GM19463 (cell line): ENCODE measurements at regions not wholly inside any gene's neighbourhood (a gene's known extent, or its start where the extent isn't known, plus 50 kb on each side); places are given as distances from the start of the nearest gene placed in this dataset.
"Not testable (repeated sequence)": the region's sequence is repeated elsewhere in the genome, so short reads cannot be mapped to it uniquely, and the experiment has no call there.

Experiments
- ATAC-seq: cut with Tn5 transposase; IDR thresholded peaks from one replicate; pipeline ENCODE4 v1.9.1; 2021; ENCODE audit warnings: mild to moderate bottlenecking, moderate library complexity; ENCODE audit not compliant: unreplicated experiment

DNA sequence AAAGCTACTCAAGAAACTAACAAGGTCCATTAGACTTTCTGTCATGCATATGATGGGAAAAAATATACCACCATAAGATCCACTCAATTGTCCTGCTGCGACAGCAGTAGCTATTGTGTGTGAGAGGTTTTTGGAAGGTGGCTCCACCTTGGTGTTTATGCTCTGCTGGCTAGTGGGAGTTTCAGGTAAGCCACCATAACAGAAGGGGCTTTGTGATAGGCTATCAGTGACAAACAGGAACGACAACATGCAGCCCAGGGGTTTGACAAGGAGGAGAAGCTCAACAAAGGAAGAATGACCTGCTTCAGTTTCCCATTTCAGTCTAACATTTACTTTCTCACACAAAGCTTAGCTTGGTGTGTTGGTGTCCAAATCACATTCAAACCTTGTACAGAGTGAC lies 182.6 kb downstream of the ATOH1 start:
- ATAC-seq: no peak

DNA sequence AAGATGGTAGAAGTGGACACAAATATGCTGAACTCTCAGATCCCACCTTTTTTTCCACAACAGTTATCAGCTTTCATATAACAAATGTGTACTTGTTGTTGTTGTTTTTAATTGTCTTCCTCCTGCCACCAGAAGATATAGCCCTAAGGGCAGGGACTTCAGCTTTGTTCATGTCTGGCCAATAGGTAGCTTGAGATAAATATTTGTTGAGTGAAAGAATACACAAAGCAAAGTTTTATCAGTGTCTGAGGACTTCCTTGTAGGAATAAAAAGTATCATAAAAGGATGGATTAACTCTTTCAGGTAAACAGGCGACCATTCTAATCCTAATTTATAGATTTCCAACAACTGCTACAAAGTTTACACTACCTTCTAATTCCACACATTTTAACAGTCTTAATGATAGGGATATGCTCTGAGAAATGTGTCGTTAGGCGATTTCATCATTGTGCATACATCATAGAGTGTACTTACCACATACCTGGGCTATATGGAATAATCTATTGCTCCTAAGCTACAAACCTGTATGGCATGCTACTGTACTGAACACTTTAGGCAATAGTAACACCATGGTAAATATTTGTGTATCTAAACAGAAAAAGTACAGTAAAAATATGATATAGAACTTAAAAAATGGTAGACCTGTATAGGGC lies 186.1 kb downstream of the ATOH1 start:
- ATAC-seq: no peak

DNA sequence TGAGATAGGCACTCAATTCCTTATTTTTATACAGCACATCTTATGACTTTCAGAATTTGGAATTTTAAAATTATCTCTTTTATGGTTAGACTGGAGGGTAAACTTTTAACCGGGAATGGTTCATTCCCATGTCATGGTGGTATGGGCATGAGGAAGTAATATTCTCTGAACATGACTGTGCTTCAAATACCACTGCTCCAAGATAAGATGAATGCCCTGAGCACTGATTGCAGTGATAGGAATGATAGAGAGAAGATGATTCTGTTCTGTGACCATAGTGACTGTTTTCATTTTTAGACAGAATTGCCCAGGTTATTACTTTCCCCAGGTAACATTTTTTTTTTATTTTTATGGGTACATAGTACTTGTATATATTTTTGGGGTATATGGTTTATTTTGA lies 187.4 kb downstream of the ATOH1 start:
- no peak for ATAC-seq

DNA sequence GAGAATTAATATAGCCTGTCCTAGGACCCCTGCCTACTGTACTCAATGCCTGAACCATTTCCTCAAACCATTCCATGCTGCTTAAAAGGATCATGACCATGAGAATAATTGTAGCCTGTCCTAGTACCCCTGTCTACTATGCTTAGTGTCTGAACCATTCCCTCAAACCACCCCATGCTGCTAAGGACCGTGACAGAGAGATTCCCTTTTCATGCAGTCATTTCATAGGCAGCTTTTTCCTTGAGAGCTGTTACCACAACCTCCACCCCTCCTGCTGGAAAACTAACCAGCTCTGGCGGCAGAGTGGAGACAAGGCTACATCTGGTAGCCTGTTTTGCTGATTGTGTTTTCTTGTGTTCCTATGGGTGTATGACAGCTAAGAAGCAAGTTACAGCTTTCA lies 174.9 kb upstream of the SMARCAD1 start:
- no peak for ATAC-seq

DNA sequence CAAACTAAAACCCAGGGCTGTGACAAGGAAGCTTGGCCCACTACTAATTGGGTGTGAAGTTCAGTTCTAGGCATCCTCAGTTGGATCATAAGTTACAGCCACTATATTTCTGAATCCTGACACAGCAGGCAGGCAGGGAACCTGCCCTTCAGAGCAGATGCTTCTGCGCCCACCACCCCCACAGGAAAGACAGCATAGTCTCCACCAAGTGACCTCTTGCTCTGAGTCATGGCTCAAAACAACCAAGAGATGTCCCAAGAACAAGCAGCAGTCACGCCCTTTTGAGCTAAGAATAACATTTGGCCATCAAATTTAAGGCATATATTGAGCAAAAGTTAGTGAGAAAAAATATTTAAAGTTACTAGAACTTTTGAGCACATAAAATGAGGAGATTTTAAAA lies 170.7 kb upstream of the SMARCAD1 start:
- ATAC-seq: peak; percentile 97

DNA sequence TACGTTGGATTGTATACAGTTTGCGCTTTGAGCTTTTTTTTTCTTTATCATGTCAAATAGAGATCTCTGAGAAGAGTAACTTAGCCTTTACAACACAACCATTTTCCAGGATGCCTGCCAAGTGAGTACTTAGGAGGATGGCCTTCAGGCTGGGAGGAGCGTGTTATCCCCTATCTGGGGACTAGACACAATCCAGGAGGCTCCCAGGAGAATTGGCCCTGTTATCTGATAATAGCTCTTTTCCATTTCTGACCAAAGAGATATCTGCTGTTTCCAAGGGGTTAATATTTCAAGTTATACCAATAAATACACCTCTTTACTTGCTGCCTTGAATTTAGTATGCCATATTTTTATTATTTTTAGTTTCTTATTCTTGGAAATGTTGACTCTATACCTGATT lies 169.5 kb upstream of the SMARCAD1 start:
- no peak for ATAC-seq

GRCh38 chr4:94039226-94039625 lies 168.4 kb upstream of the SMARCAD1 start:
- ATAC-seq: no peak

DNA sequence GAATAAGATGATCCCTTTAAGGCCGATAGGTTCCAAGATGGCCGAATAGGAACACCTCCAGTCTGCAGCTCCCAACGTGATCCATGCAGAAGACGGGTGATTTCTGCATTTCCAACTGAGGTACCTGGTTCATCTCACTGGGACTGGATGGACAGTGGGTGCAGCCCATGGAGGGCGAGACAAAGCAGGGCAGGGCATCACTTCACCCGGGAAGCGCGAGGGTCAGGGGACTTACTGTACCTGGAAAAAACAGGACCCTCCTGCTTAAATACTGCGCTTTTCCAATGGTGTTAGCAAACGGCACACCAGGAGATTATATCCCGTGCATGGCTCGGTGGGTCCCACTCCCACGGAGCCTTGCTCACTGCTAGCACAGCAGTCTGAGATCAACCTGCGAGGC lies 163.2 kb upstream of the SMARCAD1 start:
- ATAC-seq: not testable (repeated sequence)

- no peak for ATAC-seq
Measured at GRCh38 chr4:94063084-94063483, 144.6 kb upstream of the SMARCAD1 start.

- ATAC-seq: no peak
Measured at GRCh38 chr4:94068753-94069719, 138.6 kb upstream of the SMARCAD1 start.

DNA sequence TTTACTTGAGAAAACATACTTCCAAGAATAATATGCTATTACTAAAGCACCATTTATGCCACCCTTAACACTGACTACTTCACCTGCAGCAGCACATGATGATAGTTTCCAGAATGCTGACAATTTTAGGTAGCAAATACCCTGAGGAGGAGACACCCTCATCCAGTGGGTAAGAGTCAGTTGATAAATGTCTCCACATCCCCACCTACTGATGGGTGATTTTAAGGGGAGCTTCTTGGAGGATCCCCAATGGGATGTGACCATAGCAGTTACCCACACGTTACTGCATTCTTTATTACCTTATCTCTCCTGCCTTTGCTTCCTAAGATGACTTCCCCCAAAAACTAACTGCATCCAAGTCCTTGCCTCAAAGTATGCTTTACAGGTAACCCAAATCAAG lies 131.2 kb upstream of the SMARCAD1 start:
- no peak for ATAC-seq

- no peak for ATAC-seq
Measured at GRCh38 chr4:94084155-94084554, 123.5 kb upstream of the SMARCAD1 start.

DNA sequence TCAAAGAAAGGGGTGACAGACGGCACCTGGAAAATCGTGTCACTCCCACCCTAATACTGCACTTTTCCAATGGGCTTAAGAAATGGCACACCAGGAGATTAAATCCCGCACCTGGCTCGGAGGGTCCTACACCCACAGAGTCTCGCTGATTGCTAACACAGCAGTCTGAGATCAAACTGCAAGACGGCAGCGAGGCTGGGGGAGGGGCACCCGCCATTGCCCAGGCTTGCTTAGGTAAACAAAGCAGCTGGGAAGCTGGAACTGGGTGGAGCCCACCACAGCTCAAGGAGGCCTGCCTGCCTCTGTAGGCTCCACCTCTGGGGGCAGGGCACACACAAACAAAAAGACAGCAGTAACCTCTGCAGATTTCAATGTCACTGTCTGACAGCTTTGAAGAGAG lies 108.5 kb upstream of the SMARCAD1 start:
- not testable (repeated sequence) for ATAC-seq

DNA sequence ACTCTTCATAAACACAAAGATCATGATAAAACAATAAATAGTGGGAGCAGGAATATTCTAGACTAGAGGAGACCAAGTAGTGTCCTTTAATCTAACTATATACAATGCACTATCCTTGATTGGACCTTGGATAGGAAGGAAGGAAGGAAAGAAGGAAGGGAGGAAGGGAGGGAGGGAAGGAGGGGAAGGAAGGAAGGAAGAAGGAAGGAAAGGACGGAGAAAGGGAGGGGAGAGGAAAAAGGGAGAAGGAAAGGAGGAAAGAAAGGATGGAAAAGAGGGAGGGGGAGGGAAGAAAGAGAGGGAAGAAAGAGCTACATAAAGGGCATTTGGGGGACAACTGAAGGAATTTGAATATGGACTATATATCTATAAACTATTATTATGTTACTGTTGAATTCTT lies 95.0 kb upstream of the SMARCAD1 start:
- no peak for ATAC-seq

DNA sequence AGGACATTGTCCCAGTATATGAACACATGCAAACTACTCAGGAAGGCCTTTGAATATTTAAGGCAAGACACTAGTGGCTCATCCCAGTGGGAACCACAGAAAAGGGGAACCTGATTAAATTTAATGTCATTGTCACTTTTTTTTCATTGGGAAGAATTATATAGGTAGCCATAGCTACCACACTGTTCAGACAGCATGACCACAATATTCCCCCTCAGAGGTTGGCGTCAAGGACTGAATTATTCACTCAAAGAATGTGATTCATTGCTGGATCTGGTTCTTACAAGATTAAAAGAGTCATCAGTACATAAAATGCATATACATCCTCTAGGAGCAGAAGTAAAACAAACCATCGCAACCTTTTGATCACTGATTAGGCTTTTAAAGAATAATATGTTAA lies 92.0 kb upstream of the SMARCAD1 start:
- no peak for ATAC-seq

- no peak for ATAC-seq
Measured at GRCh38 chr4:94116842-94117241, 90.8 kb upstream of the SMARCAD1 start.

- ATAC-seq: no peak
Measured at GRCh38 chr4:94126669-94127068, 81.0 kb upstream of the SMARCAD1 start.

DNA sequence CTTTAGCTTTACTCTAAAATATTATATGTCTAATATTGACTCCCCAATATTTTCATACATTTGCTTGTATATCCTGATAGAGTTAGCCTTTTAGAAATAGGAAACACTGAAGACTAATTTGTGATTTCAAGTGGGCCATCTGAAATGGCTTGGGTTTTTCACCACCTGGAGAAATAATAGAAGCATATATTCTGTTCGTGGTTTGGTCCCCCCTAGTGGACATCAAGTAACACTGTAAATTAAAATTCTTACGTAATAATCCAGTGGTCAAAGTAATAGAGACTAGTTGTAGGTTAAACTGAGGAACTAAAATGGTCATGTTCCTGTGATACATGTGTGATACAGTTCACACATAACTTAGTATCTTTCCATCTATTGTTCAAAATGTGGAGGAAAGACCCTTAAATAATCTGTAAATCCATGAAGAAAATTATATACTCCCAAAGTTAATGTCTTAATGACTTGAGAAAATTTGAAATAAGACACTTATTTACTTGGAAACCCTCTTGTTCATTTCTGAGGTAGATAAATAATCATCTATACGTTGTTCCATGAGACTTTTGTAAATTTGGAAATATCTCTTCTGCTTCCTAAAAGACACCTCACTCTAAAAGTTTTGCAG lies 79.8 kb upstream of the SMARCAD1 start:
- ATAC-seq: no peak

DNA sequence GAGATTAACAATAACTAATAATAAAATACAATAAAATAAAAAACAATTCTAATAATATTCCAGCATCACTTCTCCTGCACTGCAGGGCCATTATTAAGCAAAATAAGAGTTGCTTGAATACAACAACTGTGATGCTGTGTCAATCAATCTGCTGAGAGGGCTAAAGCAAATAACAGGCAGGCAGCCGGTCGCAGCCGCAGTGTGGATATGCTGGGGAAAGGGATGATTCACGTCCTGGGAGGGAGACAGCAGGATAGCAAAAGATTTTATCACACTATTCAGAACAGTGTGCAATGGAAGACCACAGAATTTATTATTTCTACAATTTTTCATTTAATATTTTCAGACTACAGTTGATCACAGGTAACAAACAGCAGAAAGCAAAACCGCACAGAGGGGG lies 76.5 kb upstream of the SMARCAD1 start:
- ATAC-seq: no peak

- ATAC-seq: no peak
Measured at GRCh38 chr4:94135701-94136100, 72.0 kb upstream of the SMARCAD1 start.

DNA sequence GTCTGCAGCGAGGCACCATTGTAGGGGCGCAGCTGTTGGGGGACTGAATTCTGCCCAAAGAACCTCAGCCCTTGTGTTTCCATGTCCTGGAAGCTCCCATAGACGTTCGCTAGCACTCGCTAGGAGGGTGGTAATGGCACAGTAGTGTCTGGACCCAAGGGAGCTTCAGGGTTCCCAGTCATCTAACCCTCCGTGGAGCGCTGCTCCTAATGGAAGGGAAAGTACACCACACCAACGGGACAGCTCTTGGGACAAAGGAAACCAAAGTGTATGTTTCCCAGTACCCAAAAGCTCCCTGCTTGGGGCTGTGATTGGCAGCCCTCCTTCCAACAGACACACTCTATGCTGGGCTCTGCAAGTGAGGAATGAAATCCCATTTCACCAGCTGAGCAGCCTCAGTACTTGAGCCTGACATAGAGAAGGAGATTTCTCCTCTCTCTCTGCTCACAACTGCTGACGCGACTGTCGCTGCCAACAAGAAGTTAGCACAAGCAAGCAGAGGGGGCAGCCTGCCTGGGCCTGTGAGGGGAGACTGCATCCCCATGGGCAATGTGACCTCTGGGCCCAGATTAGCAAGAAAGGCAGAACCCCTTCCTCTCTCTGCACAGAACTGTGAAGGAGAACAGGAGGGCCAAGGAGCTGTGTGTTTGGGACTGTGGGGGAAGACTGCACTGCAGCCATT lies 67.6 kb upstream of the SMARCAD1 start:
- no peak for ATAC-seq
